Sigmoid colon (tissue), 4 donors: ENCODE measurements at regions not wholly inside any gene's neighbourhood (a gene's known extent, or its start where the extent isn't known, plus 50 kb on each side); places are given as distances from the start of the nearest gene placed in this dataset.

Experiments used
- EP300 ChIP-seq, 4 donors: sonication (generic); formaldehyde crosslinking; IDR thresholded peaks; one replicate each; pipeline ENCODE4 v1.6.1; 2017; ENCODE audit warnings: antibody characterized with exemption in 4 of 4
- POLR2A ChIP-seq, 2 donors: fragments of 450-650 bp; IDR thresholded peaks; one replicate each; pipeline ENCODE4 v1.6.1; 2016; ENCODE audit warnings: antibody characterized with exemption in 2 of 2, mild to moderate bottlenecking in 2 of 2, moderate library complexity in 2 of 2
- POLR2AphosphoS5 ChIP-seq, 4 donors: sonication (generic); formaldehyde crosslinking; IDR thresholded peaks; one replicate each; pipeline ENCODE4 v1.6.1; 2017; ENCODE audit warnings: antibody characterized with exemption in 4 of 4
- TF ChIP-seq, protein P1 (sequence below), 4 experiments: fragments of 450-650 bp in 3 of 4; fragments of 200-600 bp in 1 of 4; IDR thresholded peaks; one replicate each; pipeline ENCODE4 v1.5.1; 2016 to 2019; ENCODE audit warnings: antibody characterized with exemption in 4 of 4, mild to moderate bottlenecking in 3 of 4, moderate library complexity in 2 of 4

DNA sequence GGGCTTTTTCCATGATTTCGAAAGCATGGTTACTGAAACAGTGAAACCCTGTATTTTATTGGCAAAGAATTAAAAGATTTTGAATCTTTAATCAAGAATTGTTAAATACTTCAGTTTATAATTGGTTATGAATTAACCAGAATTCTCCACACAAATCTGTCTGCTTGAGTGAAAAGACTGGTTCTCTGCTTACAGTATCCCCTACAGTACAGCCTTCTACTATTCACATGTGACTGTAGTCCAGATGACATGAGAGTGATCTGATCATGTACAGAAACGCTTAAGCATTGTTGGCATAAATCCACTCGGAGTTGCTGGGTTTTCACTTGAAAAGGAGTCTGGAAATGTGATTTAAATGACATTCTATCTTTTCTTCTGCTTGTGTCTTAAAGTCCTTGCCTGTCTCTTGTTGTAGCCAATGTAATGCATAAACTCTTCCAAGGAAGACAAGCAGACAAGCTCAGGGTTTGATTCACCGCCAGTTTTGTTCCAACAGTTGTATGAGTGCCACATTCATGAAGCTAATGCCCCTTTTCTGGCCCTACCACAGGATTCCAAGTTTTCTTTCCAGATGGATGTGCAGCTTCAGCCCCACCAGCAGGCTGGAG, 222.0 kb upstream of the LRIG3 start:
- TF ChIP-seq, protein P1, sequence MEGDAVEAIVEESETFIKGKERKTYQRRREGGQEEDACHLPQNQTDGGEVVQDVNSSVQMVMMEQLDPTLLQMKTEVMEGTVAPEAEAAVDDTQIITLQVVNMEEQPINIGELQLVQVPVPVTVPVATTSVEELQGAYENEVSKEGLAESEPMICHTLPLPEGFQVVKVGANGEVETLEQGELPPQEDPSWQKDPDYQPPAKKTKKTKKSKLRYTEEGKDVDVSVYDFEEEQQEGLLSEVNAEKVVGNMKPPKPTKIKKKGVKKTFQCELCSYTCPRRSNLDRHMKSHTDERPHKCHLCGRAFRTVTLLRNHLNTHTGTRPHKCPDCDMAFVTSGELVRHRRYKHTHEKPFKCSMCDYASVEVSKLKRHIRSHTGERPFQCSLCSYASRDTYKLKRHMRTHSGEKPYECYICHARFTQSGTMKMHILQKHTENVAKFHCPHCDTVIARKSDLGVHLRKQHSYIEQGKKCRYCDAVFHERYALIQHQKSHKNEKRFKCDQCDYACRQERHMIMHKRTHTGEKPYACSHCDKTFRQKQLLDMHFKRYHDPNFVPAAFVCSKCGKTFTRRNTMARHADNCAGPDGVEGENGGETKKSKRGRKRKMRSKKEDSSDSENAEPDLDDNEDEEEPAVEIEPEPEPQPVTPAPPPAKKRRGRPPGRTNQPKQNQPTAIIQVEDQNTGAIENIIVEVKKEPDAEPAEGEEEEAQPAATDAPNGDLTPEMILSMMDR (IDR thresholded peaks at IDR 0.05): no peak
- TF ChIP-seq POLR2A (IDR thresholded peaks at IDR 0.05) (no peak), EP300 (IDR thresholded peaks at IDR 0.05) (no peak), POLR2AphosphoS5 (IDR thresholded peaks at IDR 0.05) (no peak)
